HepG2 (cell line): ENCODE measurements at regions not wholly inside any gene's neighbourhood (a gene's known extent, or its start where the extent isn't known, plus 50 kb on each side); places are given as distances from the start of the nearest gene placed in this dataset.

Experiments used
- EP300 ChIP-seq, 3 experiments: sonication (generic) in 1 of 3; formaldehyde crosslinking in 1 of 3; IDR thresholded peaks; 2 replicates each; pipeline versions ENCODE4 v1.5.1 to v1.6.1; 2011 to 2020; ENCODE audit warnings: low read depth in 2 of 3, low read length in 2 of 3, borderline replicate concordance in 1 of 3, improper control_type of control experiment in 1 of 3, mild to moderate bottlenecking in 1 of 3, missing genetic modification reagents in 1 of 3, moderate library complexity in 1 of 3
- NFYB ChIP-seq: sonication (generic); formaldehyde crosslinking; IDR thresholded peaks from 2 replicates; pipeline ENCODE4 v1.4.0; 2020; ENCODE audit warnings: missing genetic modification reagents
- NR2C2 ChIP-seq: sonication (generic); formaldehyde crosslinking; IDR thresholded peaks from 2 replicates; pipeline ENCODE4 v1.4.0; 2020; ENCODE audit warnings: missing genetic modification reagents, mild to moderate bottlenecking, moderate library complexity, borderline replicate concordance
- PREB ChIP-seq: sonication (generic); formaldehyde crosslinking; IDR thresholded peaks from 2 replicates; pipeline ENCODE4 v1.4.0; 2020; ENCODE audit warnings: missing genetic modification reagents
- TBL1XR1 ChIP-seq: fragments of 150-350 bp; IDR thresholded peaks from 2 replicates; pipeline ENCODE4 v1.6.1; 2014; ENCODE audit warnings: borderline replicate concordance, low read length; ENCODE audit not compliant: partially characterized antibody
- ZNF143 ChIP-seq: sonication (generic); formaldehyde crosslinking; IDR thresholded peaks from 2 replicates; pipeline ENCODE4 v1.4.0; 2020; ENCODE audit warnings: missing genetic modification reagents

DNA sequence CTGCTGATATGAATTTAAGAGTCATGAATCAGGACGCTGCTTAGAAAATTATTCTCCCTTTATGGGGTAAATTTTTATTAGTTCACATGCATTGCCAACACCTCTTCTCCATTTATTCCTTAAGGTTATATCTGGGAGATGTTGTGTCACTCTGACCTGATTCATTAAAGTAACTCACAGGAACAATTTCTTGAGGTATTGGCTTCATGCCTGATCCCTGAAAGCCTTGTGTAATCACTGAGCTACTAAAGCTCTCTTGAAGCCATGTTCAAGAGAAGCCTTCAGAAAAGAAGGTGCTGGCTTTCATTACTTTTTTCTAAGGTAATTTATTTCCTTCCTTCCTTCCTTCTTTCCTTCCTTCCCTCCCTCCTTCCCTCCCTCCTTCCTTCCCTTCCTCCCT, 420.6 kb downstream of the RAB38 start:
- no peak for TF ChIP-seq EP300 (IDR thresholded peaks at IDR 0.05; ENCODE audit: low read depth in 2 of 2, low read length in 2 of 2)
- TF ChIP-seq EP300 (CRISPR knock-in tag; IDR thresholded peaks at IDR 0.05; ENCODE audit: borderline replicate concordance), result no peak
- no peak for TF ChIP-seq ZNF143 (CRISPR knock-in tag)
- TF ChIP-seq PREB (CRISPR knock-in tag), result no peak
- TF ChIP-seq TBL1XR1, result no peak
- TF ChIP-seq NFYB (CRISPR knock-in tag), result no peak
- no peak for TF ChIP-seq NR2C2 (CRISPR knock-in tag)
